ENCODE measurements at regions not wholly inside any gene's neighbourhood (a gene's known extent, or its start where the extent isn't known, plus 50 kb on each side); places are given as distances from the start of the nearest gene placed in this dataset.

DNA sequence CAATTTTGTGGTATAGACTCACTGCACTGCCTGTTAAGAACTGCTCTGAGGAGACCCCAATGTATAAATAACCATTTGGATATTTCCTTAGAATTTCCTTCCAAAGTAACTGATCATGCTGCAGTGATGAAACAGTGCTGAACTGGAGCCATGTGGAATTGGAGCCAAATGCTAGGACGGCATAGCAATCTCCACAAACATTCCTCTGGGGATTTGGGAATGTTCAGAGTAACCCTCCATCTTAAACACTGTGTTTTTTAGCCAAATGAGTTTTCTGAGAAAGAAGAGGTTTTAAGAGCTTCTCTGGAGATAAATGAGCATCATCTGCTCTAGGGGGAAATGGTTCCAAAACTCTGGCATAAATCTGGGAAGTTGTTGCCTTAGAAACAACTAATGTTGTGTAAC lies 98.2 kb downstream of the OLFM4 start:
- Histone ChIP-seq H3K27me3 (ENCODE audit: control insufficient read depth, insufficient read depth, low read length) (no peaks in the 10 kb centered on the region), H3K4me3 (ENCODE audit: low read depth, low read length) (no peak overlapping the region), H3K36me3 (ENCODE audit: control insufficient read depth, insufficient read depth, low read length) (no peaks in the 10 kb centered on the region)
- no peak for DNase-seq (ENCODE audit: low read depth)
- TF ChIP-seq, protein P1, sequence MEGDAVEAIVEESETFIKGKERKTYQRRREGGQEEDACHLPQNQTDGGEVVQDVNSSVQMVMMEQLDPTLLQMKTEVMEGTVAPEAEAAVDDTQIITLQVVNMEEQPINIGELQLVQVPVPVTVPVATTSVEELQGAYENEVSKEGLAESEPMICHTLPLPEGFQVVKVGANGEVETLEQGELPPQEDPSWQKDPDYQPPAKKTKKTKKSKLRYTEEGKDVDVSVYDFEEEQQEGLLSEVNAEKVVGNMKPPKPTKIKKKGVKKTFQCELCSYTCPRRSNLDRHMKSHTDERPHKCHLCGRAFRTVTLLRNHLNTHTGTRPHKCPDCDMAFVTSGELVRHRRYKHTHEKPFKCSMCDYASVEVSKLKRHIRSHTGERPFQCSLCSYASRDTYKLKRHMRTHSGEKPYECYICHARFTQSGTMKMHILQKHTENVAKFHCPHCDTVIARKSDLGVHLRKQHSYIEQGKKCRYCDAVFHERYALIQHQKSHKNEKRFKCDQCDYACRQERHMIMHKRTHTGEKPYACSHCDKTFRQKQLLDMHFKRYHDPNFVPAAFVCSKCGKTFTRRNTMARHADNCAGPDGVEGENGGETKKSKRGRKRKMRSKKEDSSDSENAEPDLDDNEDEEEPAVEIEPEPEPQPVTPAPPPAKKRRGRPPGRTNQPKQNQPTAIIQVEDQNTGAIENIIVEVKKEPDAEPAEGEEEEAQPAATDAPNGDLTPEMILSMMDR (IDR thresholded peaks at IDR 0.05; ENCODE audit: insufficient read depth, low read length, poor library complexity, severe bottlenecking) = no peak

DNA sequence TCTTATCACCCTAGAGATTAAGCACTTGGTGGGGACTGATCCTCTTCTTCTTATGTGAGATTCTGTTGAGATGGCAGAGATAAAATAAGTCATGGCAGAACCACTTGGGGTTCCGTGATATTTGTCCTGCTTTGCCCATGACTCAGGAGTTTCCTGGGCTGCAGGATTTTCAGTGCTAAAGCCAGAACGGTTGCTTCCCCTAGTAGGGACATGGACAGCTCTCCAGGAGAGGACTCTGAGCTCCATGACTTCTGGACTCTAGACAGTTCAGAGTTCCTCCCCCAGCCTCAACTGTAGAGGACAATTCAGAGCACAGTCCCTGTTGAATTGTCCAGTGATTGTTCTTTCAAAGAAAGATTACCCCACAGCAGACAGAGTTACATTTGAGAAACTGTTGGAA lies 98.8 kb downstream of the OLFM4 start:
- Histone ChIP-seq H3K4me3 (ENCODE audit: low read depth, low read length) (no peak overlapping the region), H3K36me3 (ENCODE audit: control insufficient read depth, insufficient read depth, low read length) (no peaks in the 10 kb centered on the region), H3K27me3 (ENCODE audit: control insufficient read depth, insufficient read depth, low read length) (no peaks in the 10 kb centered on the region)
- TF ChIP-seq, protein P1 (IDR thresholded peaks at IDR 0.05; ENCODE audit: insufficient read depth, low read length, poor library complexity, severe bottlenecking) = no peak
- DNase-seq (ENCODE audit: low read depth) = no peak

DNA sequence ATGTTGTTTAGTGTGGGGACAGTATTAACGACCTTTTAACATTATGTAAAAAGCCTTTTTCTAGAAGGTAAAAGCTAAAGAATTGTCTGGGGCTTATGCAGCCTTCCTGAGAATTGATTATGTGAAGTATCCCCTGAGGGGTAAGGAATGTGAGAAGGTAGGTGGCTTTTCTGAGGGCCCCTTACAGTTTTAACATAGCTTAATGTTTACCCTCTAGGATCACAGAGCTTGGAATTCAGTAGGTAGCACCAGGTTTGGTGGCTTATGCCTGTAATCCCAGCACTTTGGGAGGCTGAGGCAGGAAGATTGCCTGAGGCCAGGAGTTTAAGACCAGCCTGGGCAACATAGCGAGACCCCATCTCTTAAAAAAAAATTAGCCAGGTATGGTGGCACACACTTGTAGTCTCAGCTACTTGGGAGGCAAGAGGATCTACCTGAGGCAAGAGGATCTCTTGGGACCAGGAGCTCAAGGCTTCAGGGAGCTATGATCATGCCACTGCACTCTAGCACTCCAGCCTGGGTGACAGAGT lies 101.3 kb downstream of the OLFM4 start:
- H3K36me3 ChIP-seq (ENCODE audit: control insufficient read depth, insufficient read depth, low read length) = no peaks in the 10 kb centered on the region
- H3K27me3 ChIP-seq (ENCODE audit: control insufficient read depth, insufficient read depth, low read length) = no peaks in the 10 kb centered on the region
- TF ChIP-seq, protein P1 (IDR thresholded peaks at IDR 0.05; ENCODE audit: insufficient read depth, low read length, poor library complexity, severe bottlenecking) = no peak
- no peak for DNase-seq (ENCODE audit: low read depth)
- H3K4me3 ChIP-seq (ENCODE audit: low read depth, low read length) = no peak overlapping the region

DNA sequence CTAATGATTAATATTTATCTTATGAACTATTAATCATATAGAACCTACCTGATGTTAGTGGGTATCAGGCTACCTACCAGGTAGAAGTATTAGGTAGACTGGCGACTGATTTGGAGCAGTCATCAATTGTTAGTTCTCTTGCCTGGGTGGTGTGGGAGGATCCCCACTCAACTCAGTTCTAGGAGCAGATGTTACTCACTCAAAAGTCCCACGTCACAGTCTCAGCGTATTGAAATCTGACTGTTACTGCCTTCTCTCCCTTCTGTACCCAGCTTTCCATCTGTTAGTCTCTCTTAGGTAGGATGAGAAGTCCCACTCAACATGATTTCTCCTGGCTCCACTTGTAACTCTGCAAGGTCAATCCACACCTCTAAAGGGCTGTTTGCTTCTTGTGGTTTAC lies 102.7 kb downstream of the OLFM4 start:
- DNase-seq (ENCODE audit: low read depth) = no peak
- TF ChIP-seq, protein P1 (IDR thresholded peaks at IDR 0.05; ENCODE audit: insufficient read depth, low read length, poor library complexity, severe bottlenecking) = no peak
- no peaks in the 10 kb centered on the region for H3K36me3 ChIP-seq (ENCODE audit: control insufficient read depth, insufficient read depth, low read length)
- H3K4me3 ChIP-seq (ENCODE audit: low read depth, low read length) = no peak overlapping the region
- H3K27me3 ChIP-seq (ENCODE audit: control insufficient read depth, insufficient read depth, low read length) = no peaks in the 10 kb centered on the region

GRCh38 chr13:53135301-53135700 lies 106.7 kb downstream of the OLFM4 start:
- H3K4me3 ChIP-seq (ENCODE audit: low read depth, low read length) = no peak overlapping the region
- H3K36me3 ChIP-seq (ENCODE audit: control insufficient read depth, insufficient read depth, low read length) = no peaks in the 10 kb centered on the region
- TF ChIP-seq, protein P1 (IDR thresholded peaks at IDR 0.05; ENCODE audit: insufficient read depth, low read length, poor library complexity, severe bottlenecking) = no peak
- H3K27me3 ChIP-seq (ENCODE audit: control insufficient read depth, insufficient read depth, low read length) = no peaks in the 10 kb centered on the region
- no peak for DNase-seq (ENCODE audit: low read depth)

DNA sequence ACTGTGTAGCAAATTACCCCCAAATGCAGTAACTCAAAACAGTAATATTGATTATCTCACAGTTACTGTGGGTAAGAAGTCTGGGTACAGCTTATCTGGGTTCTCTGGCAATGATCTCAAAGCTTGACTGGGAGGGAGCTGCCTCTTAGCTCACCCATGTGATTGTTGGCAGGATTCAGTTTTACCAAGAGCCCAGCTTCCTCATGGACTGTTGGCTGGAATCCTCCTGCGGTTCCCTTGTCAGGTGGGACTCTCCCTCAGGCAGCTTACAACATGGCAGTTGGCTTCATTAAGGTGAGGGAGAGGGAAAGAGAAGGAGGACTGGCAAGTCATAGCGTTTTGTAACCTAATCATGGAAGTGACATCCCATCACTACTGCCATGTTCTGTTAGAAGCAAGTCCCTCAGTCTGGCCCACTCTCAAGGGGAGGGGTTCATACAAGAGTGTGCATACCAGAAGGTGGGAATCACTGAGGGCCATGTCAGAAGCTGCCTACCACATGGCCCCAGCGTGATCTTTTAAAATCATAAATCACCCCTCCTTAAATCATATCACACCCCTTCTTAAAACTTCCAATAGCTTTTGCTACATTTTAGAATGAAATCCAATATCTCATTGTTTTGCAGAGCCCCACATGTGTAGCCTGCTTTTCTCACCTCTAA lies 108.1 kb downstream of the OLFM4 start:
- Histone ChIP-seq H3K27me3 (ENCODE audit: control insufficient read depth, insufficient read depth, low read length) (no peaks in the 10 kb centered on the region), H3K36me3 (ENCODE audit: control insufficient read depth, insufficient read depth, low read length) (no peaks in the 10 kb centered on the region), H3K4me3 (ENCODE audit: low read depth, low read length) (no peak overlapping the region)
- no peak for DNase-seq (ENCODE audit: low read depth)
- TF ChIP-seq, protein P1 (IDR thresholded peaks at IDR 0.05; ENCODE audit: insufficient read depth, low read length, poor library complexity, severe bottlenecking) = no peak
